GM12878 (cell line): ENCODE measurements at regions not wholly inside any gene's neighbourhood (a gene's known extent, or its start where the extent isn't known, plus 50 kb on each side); places are given as distances from the start of the nearest gene placed in this dataset.

ENCODE experiments used
- ATAC-seq: fragments of 200-7000 bp; cut with Tn5 transposase; 3 replicates; pipeline ENCODE4 v1.9.1; 2020; ENCODE audit warnings: mild to moderate bottlenecking, moderate library complexity
- BruUV-seq: library from RNA; stranded (reverse); fragments of 400-500 nt; replicated peaks from 2 replicates; lab custom pipeline; 2021; lab: Mats Ljungman, UMichigan
- CTCF ChIA-PET: fragments of 300-600 bp; sonication (Branson Sonifier 250); formaldehyde crosslinking; extraction: SDS; loops from one replicate; lab custom pipeline; 2021; ENCODE audit warnings: inconsistent platforms; lab: Yijun Ruan, JAX
- POLR2A ChIA-PET: fragments of 350-600 bp; formaldehyde crosslinking; extraction: SDS; loops from one replicate; lab custom pipeline; 2021; ENCODE audit warnings: inconsistent platforms; lab: Charles Lee
- RAD21 ChIA-PET: fragments of 300-600 bp; sonication (Branson Sonifier 250); formaldehyde crosslinking; loops from one replicate; lab custom pipeline; 2023; ENCODE audit warnings: antibody characterized with exemption; ENCODE audit not compliant: unreplicated experiment; lab: Charles Lee
- SMC1A ChIA-PET: fragments of 300-600 bp; sonication (Branson Sonifier 250); formaldehyde crosslinking; loops from one replicate; lab custom pipeline; 2023; ENCODE audit not compliant: unreplicated experiment, uncharacterized antibody; lab: Charles Lee
- DNase-seq: peaks from one replicate; pipeline ENCODE4 v3.0.0-alpha.2; 2011; ENCODE audit warnings: low read depth, low spot score
- FAIRE-seq: peaks from 3 replicates; lab custom pipeline; 2011; peaks lifted over from hg19 to GRCh38; lab: Jason Lieb, UNC
- H2AFZ ChIP-seq: 2 replicates; pipeline ENCODE4 v1.6.0; 2011; ENCODE audit warnings: low read depth, low read length, control low read depth; ENCODE audit not compliant: control insufficient read depth
- H3K27ac ChIP-seq: 2 replicates; pipeline ENCODE4 v1.5.1; 2011; ENCODE audit warnings: control low read depth; ENCODE audit not compliant: control insufficient read depth, insufficient read depth
- H3K27me3 ChIP-seq, 2 experiments: replicated peaks in 1 of 2; 2 replicates each; pipeline versions ENCODE4 v1.6.0 to v1.6.1; 2011; ENCODE audit warnings: low read length in 1 of 2; ENCODE audit not compliant: control insufficient read depth in 2 of 2, insufficient read depth in 2 of 2
- H3K36me3 ChIP-seq, 2 experiments: 2 replicates each; pipeline ENCODE4 v1.5.1; 2011; ENCODE audit warnings: low read length in 1 of 2; ENCODE audit not compliant: control insufficient read depth in 2 of 2, insufficient read depth in 2 of 2
- H3K4me1 ChIP-seq: 2 replicates; pipeline ENCODE4 v1.6.1; 2011; ENCODE audit warnings: mild to moderate bottlenecking, low read length, moderate library complexity, mixed read lengths; ENCODE audit not compliant: control insufficient read depth, insufficient read depth
- H3K4me2 ChIP-seq: 2 replicates; pipeline ENCODE4 v1.6.0; 2011; ENCODE audit warnings: control low read depth; ENCODE audit not compliant: control insufficient read depth, insufficient read depth
- H3K4me3 ChIP-seq: fragments of 200-600 bp; sonication (generic); 2 replicates; pipeline ENCODE4 v1.5.1; 2016
- H3K79me2 ChIP-seq: 2 replicates; pipeline ENCODE4 v1.6.0; 2011; ENCODE audit warnings: low read length; ENCODE audit not compliant: control insufficient read depth, insufficient read depth
- H3K9ac ChIP-seq: 2 replicates; pipeline ENCODE4 v1.8.0; 2011; ENCODE audit warnings: low read length, control low read depth, mixed read lengths; ENCODE audit not compliant: control insufficient read depth, insufficient read depth
- H3K9me3 ChIP-seq: replicated peaks from 3 replicates; pipeline ENCODE4 v1.5.1; 2011; ENCODE audit warnings: mild to moderate bottlenecking, low read length; ENCODE audit not compliant: control insufficient read depth, insufficient read depth
- H4K20me1 ChIP-seq: 2 replicates; pipeline ENCODE4 v1.6.0; 2011; ENCODE audit not compliant: control insufficient read depth, insufficient read depth
- IRF5 ChIP-seq: fragments of 450-650 bp; IDR thresholded peaks from 2 replicates; pipeline ENCODE4 v1.6.1; 2017; ENCODE audit warnings: borderline replicate concordance
- MLLT1 ChIP-seq: fragments of 450-650 bp; IDR thresholded peaks from 2 replicates; pipeline ENCODE4 v1.6.1; 2016; ENCODE audit warnings: mild to moderate bottlenecking
- MXI1 ChIP-seq: fragments of 150-350 bp; IDR thresholded peaks from 2 replicates; pipeline ENCODE4 v1.6.1; 2011; ENCODE audit warnings: low read depth, mild to moderate bottlenecking, inconsistent platforms, low read length, improper control_type of control experiment
- NR2C2 ChIP-seq: IDR thresholded peaks from 2 replicates; pipeline ENCODE4 v1.6.1; 2011; ENCODE audit warnings: borderline replicate concordance, low read depth; ENCODE audit not compliant: control insufficient read depth, insufficient read length
- SMARCA5 ChIP-seq: fragments of 450-650 bp; IDR thresholded peaks from 2 replicates; pipeline ENCODE4 v1.6.1; 2017; ENCODE audit warnings: mild to moderate bottlenecking
- SP1 ChIP-seq: IDR thresholded peaks from one replicate; pipeline ENCODE4 v1.6.1; 2011; ENCODE audit warnings: low read depth, low read length
- SUPT20H ChIP-seq: IDR thresholded peaks from 2 replicates; pipeline ENCODE4 v1.6.1; 2011; ENCODE audit warnings: low read depth, mild to moderate bottlenecking, low read length, moderate library complexity, borderline replicate concordance; ENCODE audit not compliant: control insufficient read depth
- SUZ12 ChIP-seq: fragments of 200-600 bp; sonication (generic); IDR thresholded peaks from one replicate; pipeline ENCODE4 v1.6.1; 2018; ENCODE audit warnings: antibody characterized with exemption, mild to moderate bottlenecking; ENCODE audit not compliant: unreplicated experiment
- WGBS: methylation state at CpG from one replicate; pipeline ENCODE4 v1.1.6; 2016; ENCODE audit warnings: low lambda C conversion rate; ENCODE audit not compliant: insufficient replicate concordance, insufficient coverage; ENCODE audit errors: missing lambda C conversion rate; 5-methylcytosine and 5-hydroxymethylcytosine counted together
- in situ Hi-C: fragments of 300-500 bp; cut with MboI; formaldehyde crosslinking; loops from 9 replicates; pipeline ENCODE4 v1.14.3; 2018; ENCODE audit warnings: mixed read lengths
- intact Hi-C: fragments of 100-400 bp; cut with micrococcal nuclease; formaldehyde crosslinking; loops from one replicate; pipeline ENCODE4 v1.14.2; 2022; ENCODE audit not compliant: unreplicated experiment

- TF ChIP-seq MXI1 (no peak), SP1 (no peak)
Measured at GRCh38 chr3:111302063-111302462, 230.4 kb downstream of the NECTIN3 start (continued).

GRCh38 chr3:111303760-111304159, 232.1 kb downstream of the NECTIN3 start:
- no peak overlapping the region for H3K9ac ChIP-seq
- FAIRE-seq, result no peak
- no peak for DNase-seq
- no peak overlapping the region for H2AFZ ChIP-seq
- ATAC-seq, result no peak
- H3K9me3 ChIP-seq, result no peaks in the 10 kb centered on the region
- H3K79me2 ChIP-seq, result no peaks in the 10 kb centered on the region
- no peak overlapping the region for H3K4me3 ChIP-seq
- BruUV-seq, result no TSS peak
- ChIA-PET RAD21 (no interaction called here), POLR2A (no interaction called here), CTCF (no interaction called here), SMC1A (interaction anchor here (0.7 to 1.2 kb wide), 2 partner anchors 9 to 12 kb away, joined by 3 to 4 read pairs; no protein-coding TSS in a partner anchor)
- no peaks in the 10 kb centered on the region for H3K36me3 ChIP-seq
- no peaks in the 10 kb centered on the region for H4K20me1 ChIP-seq
- no peak for TF ChIP-seq SUPT20H
- no peak for TF ChIP-seq NR2C2
- no peak for TF ChIP-seq SUZ12
- TF ChIP-seq MLLT1, result no peak
- TF ChIP-seq IRF5, result no peak
- TF ChIP-seq SMARCA5, result no peak
- intact Hi-C loops (no loop called here), in situ Hi-C loops (no loop called here)
- 5% methylated on average over 1 of the region's 1 CpG for WGBS
- no peaks in the 10 kb centered on the region for H3K27me3 ChIP-seq
- no peak overlapping the region for H3K4me2 ChIP-seq
- no peaks in the 10 kb centered on the region for H3K4me1 ChIP-seq
- no peak overlapping the region for H3K27ac ChIP-seq
